H7 (cell line): ENCODE measurements at regions not wholly inside any gene's neighbourhood (a gene's known extent, or its start where the extent isn't known, plus 50 kb on each side); places are given as distances from the start of the nearest gene placed in this dataset.

Experiments used
- DNase-seq: peaks from one replicate; pipeline ENCODE4 v3.0.0; 2012
- H3K27me3 ChIP-seq: 2 replicates; pipeline ENCODE4 v1.6.0; 2011; ENCODE audit warnings: mild to moderate bottlenecking, low read length; ENCODE audit not compliant: control insufficient read depth, insufficient read depth
- H3K36me3 ChIP-seq: replicated peaks from 2 replicates; pipeline ENCODE4 v1.5.1; 2011; ENCODE audit warnings: low read length; ENCODE audit not compliant: control insufficient read depth, insufficient read depth
- H3K4me3 ChIP-seq: 2 replicates; pipeline ENCODE4 v1.5.1; 2011; ENCODE audit warnings: low read depth, mild to moderate bottlenecking, control low read depth, low read length, moderate library complexity; ENCODE audit not compliant: insufficient read depth

DNA sequence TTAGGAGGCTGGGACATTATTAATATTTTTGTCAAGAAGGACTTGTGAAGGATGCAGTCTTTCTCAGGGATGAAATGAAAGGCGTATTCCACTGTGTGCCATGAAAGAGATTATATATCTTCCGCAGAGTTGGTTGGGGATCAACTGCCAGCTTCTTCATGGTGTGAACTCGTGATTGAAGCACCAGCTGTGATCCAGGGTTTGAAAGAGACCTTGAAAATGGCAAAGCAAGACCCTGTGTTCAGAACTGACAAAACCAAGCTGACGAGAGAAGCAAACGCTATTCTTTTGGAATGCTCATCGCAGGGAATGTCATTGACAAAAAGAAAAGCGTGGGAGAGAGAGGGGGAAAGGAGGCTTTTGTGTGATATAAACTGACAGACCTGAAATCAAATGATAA, 263.9 kb upstream of the ZNF608 start:
- no peaks in the 10 kb centered on the region for H3K27me3 ChIP-seq
- H3K4me3 ChIP-seq, result no peak overlapping the region
- no peak for DNase-seq
- no peaks in the 10 kb centered on the region for H3K36me3 ChIP-seq

DNA sequence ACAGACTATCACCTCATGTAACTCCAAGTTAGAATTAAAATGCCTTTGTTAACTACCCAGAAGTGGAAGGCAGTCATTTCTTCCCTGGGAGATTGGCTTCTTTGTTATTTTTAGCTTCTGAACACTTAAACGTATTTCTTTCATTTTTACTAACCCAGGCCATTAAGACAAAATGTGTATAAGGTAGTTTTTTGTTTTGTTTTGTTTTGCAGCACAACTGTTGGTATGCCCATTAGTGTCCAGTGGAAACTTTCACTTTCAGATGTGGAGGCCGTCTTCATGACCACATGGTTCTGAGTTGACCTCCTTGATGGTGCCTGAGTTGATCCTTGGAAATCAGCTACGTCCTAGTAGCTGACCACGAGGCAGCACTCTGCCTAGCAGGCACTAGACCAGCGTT, 264.6 kb upstream of the ZNF608 start:
- DNase-seq, result no peak

DNA sequence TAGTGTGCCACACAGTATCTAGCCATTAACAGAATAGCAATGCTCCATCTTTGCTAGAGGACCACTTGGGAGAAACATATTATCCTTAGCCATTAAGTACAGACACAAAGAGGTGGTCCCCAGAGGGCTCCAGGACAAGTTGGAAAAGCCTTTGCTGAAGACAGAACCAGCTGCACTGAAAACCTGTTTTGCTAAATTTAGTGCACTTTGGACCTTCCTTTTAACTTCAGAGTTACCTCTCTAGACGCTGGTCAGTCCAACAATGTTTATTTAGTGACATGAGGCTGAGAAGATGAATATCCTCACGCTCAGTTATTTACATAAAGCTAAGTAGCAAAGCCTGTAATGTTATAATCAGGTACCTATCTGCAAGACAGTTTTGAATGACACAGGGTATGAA, 265.0 kb upstream of the ZNF608 start:
- Histone ChIP-seq H3K36me3 (no peaks in the 10 kb centered on the region), H3K4me3 (no peak overlapping the region), H3K27me3 (no peaks in the 10 kb centered on the region)
- DNase-seq, result no peak

More for the DNA sequence above, 264.6 kb upstream of the ZNF608 start:
- Histone ChIP-seq H3K4me3 (no peak overlapping the region), H3K27me3 (no peaks in the 10 kb centered on the region), H3K36me3 (no peaks in the 10 kb centered on the region)

DNA sequence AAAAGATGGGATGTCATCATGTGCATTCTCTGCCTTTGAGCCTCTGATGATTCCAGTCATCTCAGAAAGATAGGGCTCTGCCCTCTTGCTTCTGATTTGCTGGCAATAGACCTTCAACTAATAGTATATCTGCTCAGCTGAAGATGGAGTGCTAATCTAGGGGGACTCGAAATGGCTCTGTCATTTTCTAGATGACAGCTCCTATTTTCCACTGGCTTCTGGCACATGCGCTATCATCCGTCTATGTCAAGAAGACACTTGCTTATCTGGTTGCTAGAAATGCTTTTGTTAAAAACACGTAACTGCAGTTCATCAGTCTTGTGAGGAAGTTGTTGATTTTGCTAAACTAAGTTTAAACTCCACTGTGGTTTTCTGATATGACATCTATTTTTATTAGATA, 265.5 kb upstream of the ZNF608 start:
- Histone ChIP-seq H3K27me3 (no peaks in the 10 kb centered on the region), H3K4me3 (no peak overlapping the region), H3K36me3 (no peaks in the 10 kb centered on the region)
- no peak for DNase-seq

DNA sequence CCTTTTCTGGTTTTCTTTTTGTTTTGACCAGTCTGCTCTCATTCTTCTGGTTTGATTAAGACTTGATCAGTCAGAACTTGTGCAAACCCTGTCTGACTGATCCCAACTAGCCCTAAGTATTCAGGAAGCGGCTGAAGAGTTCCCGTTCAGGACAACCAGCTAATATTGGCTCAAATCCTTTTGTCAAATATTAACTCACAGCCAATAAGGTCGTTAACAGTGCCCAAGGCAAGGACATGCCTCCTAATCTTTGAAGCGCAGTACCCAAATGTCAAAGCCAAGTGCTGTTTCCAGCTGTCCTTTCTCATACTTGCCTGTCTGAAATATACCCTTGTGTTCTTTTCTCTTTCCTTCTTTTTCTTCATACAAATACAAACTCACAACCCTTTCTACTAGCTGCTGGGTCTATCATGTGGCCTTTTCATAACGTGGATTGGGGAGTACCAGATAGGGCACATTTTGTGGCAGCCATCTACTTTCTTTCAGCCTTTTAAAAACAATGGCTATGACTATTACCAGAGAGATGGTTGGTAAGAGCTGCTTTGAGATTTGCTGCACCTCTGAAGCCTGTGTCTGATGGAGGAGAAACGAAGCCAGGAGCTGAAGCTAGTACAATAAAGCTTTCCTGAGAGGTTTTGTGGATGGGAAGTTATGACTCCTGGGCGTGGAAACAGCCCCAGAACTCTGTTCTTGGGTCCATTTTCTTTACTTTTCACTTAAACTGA, 266.4 kb upstream of the ZNF608 start:
- DNase-seq, result no peak
- H3K36me3 ChIP-seq, result no peaks in the 10 kb centered on the region
- no peaks in the 10 kb centered on the region for H3K27me3 ChIP-seq
- no peak overlapping the region for H3K4me3 ChIP-seq

DNA sequence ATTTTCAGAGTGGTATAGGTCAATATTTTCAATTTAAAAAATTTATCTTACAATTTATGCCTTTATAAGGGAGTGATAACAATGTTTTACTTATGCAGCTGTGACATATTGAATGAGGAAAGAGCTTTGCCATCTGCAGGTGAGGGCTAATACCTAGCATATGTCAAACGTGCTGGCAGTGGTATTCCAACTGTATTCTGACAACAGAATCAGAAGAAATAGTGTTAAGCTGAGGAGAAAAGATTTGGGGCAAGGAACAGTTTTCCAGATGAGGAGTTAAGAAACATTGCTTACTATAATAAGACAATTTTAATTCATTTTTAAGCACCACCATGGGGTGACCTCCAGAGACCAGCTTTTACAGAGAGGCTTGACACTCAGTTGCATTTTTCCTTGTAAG, 267.8 kb upstream of the ZNF608 start:
- H3K36me3 ChIP-seq, result no peaks in the 10 kb centered on the region
- no peak for DNase-seq
- no peaks in the 10 kb centered on the region for H3K27me3 ChIP-seq
- no peak overlapping the region for H3K4me3 ChIP-seq

DNA sequence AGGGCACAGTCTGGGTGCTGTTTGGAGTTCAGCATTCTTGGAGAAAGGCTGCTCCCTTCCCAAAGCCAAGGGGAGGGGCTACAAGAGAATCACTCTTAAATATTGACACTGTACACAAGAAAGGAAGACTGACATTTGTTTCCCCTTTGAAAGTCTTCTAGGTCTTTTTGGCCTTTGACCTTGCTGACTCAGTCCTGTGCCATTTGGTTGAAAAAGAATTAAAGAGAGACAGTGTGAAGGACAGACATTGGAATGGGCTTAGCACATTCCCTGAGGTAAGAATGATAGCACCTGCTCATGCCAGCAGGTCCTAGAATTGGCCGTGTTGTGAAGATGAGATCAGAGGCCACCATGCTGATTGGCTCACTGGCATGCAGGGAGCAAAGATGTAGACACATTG, 271.4 kb upstream of the ZNF608 start:
- Histone ChIP-seq H3K36me3 (no peaks in the 10 kb centered on the region), H3K27me3 (no peaks in the 10 kb centered on the region), H3K4me3 (no peak overlapping the region)
- DNase-seq, result no peak

DNA sequence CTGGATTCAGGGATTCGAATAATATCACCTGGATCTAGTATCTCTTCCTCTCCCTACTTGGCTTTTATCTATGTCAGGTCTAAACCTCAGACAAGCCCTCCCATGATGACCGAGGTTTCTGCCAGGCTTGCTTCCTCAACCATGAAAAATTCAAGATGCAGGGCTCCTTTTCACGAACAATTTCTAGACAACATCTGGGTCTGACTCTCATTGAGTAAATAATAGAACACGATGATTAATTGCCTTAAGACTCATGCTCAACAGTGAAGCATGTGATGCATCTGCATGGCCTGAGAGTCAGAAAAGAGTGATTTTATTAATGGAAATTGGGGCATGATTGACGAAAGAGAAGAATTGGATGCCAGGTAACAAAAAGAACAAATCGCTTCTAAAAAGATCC, 277.2 kb upstream of the ZNF608 start:
- no peak for DNase-seq

DNA sequence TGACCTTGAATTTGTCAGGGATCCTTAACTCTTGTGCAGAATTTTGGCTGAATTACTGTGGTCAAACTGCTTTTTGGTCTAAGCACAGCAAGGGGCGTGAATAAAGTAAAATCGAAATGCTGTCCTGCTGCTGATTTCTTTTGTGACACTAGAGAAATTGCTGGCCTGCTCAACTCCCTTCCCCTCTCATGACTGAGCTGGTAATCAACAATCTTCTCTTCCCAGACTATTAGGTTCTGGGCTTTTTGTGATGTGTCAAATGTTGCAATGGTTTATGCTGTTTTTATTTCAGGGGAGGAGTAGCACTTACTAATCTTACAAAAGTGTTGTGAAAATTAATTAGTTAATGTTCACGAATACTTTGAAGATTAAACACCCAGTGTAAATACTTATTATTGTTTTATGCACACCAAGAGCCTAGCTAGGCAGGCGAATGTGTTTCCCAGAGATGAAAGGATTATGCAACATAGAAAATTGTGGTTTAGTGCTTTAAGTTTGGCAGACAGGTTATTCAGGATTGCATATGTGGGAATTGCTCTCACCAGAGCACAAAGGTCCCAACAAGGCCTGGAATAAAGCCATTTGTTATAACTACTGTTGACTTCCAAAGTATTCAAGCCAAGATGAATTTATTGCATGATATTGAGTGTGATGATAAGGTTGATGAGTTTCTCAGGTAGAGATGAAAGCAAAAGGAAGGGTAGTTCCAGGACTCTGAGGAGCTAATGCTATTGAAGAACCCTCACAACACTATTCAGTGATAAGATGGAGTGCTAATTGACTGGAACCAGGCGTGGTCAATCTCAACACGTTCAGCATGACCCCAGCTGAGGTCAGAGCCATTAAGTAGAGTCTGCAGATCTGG, 280.7 kb upstream of the ZNF608 start:
- no peak for DNase-seq
- Histone ChIP-seq H3K27me3 (no peaks in the 10 kb centered on the region), H3K4me3 (no peak overlapping the region), H3K36me3 (no peaks in the 10 kb centered on the region)

More for the DNA sequence above, 277.2 kb upstream of the ZNF608 start:
- Histone ChIP-seq H3K36me3 (no peaks in the 10 kb centered on the region), H3K27me3 (no peaks in the 10 kb centered on the region), H3K4me3 (no peak overlapping the region)

DNA sequence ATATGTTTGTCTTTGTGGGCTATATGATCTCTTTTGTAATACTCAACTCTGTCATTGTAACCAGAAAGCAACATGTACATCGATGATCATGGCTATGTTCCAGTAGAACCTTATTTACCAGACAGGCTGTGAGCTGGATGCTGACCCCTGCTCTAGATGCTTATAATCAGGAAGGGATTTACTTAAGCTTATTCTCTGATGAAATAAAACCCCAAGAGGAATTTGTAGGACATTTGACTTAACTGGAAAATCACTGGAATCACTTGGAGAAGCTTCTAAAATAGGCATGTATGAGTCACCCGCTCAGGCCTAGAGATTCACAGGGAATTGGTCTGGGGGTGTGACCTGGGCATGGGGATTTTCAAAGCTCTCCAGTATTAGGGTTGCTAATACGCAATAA, 285.8 kb upstream of the ZNF608 start:
- no peaks in the 10 kb centered on the region for H3K36me3 ChIP-seq
- no peak overlapping the region for H3K4me3 ChIP-seq
- no peak for DNase-seq
- H3K27me3 ChIP-seq, result no peaks in the 10 kb centered on the region

DNA sequence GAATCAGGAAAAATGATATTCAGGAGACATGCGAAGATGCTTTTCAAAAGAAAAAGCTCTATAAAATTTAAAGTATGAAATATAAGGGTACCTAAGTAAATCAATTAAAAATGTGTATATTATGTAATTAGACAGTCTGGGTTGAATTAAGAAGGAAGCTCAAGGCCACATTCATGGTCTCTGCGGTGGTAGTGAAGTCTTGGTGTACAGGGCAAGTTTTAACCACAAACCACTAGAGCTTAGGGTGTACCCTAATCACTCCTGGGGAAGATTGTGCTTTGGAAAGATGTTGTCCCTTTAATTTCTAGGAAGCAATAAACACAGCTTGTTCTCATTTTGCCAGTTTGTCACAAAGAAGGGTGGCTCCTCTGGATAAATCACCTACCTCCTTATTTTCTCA, 287.2 kb upstream of the ZNF608 start:
- H3K4me3 ChIP-seq, result no peak overlapping the region
- no peak for DNase-seq

DNA sequence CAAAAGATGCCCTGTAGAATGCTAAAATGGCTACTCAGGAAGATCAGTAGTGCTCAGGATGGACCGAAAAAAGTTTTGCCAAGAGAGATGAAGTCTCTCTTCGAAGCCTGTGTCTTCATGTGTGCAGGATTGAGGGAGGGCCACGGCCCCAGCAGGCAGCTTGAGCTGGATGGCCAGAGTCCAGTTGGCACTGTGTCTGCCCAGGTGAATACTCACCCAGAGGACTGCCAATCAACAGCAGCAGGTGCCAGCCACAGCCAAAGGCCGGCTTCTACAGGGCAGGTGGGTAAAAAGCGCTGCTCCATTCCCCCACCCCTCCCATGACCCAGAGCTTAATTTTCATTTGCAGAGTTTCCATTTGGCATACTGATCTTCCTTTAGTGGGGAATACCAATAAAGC, 287.9 kb upstream of the ZNF608 start:
- DNase-seq, result no peak
- H3K4me3 ChIP-seq, result no peak overlapping the region
- H3K27me3 ChIP-seq, result no peaks in the 10 kb centered on the region
- no peaks in the 10 kb centered on the region for H3K36me3 ChIP-seq

More for the DNA sequence above, 287.2 kb upstream of the ZNF608 start:
- H3K27me3 ChIP-seq, result no peaks in the 10 kb centered on the region
- no peaks in the 10 kb centered on the region for H3K36me3 ChIP-seq

DNA sequence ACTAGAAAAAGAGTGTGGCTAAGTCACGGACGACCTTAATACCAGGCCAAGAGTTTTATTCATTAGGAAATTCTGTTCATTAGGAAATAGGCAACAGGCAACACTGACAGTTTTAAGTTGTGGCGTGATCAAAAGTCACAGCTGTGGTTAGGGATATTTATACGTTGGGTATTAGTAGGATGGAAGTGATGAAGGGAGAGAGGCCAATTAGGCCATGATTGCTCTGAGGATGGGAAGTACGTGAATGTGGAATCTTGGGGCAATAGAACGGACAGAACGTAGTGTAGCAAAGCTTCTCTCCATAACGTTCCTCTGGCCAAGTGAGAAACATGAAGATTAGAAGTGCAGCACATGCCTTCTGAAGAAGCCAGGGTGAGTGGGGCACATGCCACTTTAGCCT, 290.1 kb upstream of the ZNF608 start:
- no peak overlapping the region for H3K4me3 ChIP-seq
- no peaks in the 10 kb centered on the region for H3K27me3 ChIP-seq
- no peaks in the 10 kb centered on the region for H3K36me3 ChIP-seq
- DNase-seq, result no peak

DNA sequence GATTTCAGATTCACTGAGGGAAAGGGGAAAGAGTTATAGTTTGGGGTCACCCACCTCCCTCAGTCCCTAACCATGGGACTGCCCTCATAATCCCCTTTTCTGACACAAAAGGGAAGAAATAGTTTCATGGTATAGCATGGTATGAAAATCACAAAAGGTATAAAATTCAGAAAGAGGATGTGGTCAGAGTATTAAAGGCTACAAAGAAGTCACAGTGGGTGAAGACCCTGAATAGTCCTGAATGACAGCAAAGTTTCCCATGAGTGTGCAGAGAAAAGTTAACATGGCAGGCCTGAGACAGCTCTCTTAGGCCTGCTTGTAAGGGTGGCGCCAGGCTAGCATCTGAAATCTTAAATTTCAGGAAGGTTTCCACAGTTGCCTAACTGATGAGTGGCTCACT, 290.6 kb upstream of the ZNF608 start:
- no peak overlapping the region for H3K4me3 ChIP-seq
- DNase-seq, result no peak
- no peaks in the 10 kb centered on the region for H3K27me3 ChIP-seq
- no peaks in the 10 kb centered on the region for H3K36me3 ChIP-seq

DNA sequence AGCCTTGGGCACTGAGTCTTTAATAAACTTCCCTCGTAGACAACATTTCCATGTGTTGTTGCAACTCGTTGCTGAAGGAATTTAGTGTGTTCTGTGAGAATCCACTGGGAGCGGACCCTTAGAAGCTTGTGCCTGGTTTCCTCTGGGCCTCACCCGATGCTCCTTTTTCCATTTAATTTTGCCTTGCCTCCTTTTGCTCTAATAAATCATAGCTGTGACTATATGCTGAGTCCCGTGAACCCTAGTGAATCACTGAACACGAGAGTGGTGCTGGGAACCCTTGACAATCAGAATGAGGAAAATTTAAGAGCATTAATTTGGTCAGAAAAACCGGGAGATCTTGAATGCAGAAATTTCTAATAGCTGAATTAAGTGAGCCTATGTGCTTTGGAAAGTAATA, 291.1 kb upstream of the ZNF608 start:
- no peak for DNase-seq
- Histone ChIP-seq H3K36me3 (no peaks in the 10 kb centered on the region), H3K4me3 (no peak overlapping the region), H3K27me3 (no peaks in the 10 kb centered on the region)
